Stimulated activated naive CD8-positive, alpha-beta T cell treated with anti-CD3 and anti-CD28 coated beads, Interleukin-15, amount 100 ng/mL, for 72 hours (primary cell): ENCODE measurements at regions not wholly inside any gene's neighbourhood (a gene's known extent, or its start where the extent isn't known, plus 50 kb on each side); places are given as distances from the start of the nearest gene placed in this dataset.
"Not testable (repeated sequence)": the region's sequence is repeated elsewhere in the genome, so short reads cannot be mapped to it uniquely, and the experiment has no call there.

Source experiments
- ATAC-seq: fragments of 150-1000 bp; cut with Tn5 transposase; 2 replicates; pipeline ENCODE4 v1.10.0; 2021; ENCODE audit warnings: mild to moderate bottlenecking, moderate library complexity
- DNase-seq, 2 donors: peaks; one replicate each; pipeline ENCODE4 v3.0.0; 2021 to 2022
- H3K27ac Mint-ChIP-seq, 2 donors: one replicate each; pipeline ENCODE4 v1.8.0; 2022; ENCODE audit warnings: mild to moderate bottlenecking in 2 of 2, mixed read lengths in 2 of 2, moderate library complexity in 2 of 2
- H3K27me3 Mint-ChIP-seq: one replicate; pipeline ENCODE4 v1.8.0; 2022; ENCODE audit warnings: mixed read lengths
- H3K4me1 Mint-ChIP-seq: one replicate; pipeline ENCODE4 v1.8.0; 2022; ENCODE audit warnings: mild to moderate bottlenecking, mixed read lengths
- H3K4me3 Mint-ChIP-seq, 2 donors: one replicate each; pipeline ENCODE4 v1.8.0; 2022; ENCODE audit warnings: mild to moderate bottlenecking in 2 of 2, mixed read lengths in 2 of 2, moderate library complexity in 1 of 2
- H3K9me3 Mint-ChIP-seq, 2 donors: one replicate each; pipeline ENCODE4 v1.8.0; 2022; ENCODE audit warnings: mixed read lengths in 2 of 2

DNA sequence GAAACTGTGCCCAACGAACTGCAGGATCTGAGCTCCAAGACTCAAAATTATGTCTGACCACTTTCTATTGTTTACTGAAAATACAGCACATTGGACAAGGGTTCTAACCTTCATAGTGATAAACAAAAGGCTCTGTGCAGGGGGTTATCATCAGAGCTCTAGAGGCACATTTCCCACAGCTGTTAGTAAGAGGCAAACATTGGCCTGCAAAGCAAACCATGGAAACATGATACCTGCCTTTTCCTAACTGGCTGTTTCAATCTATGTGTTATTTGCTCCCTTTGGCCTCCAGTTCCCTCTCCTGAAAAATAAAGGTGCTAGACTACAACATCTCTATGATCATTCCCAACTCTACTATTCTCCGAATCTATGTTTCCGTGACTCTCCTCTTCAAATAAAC lies 159.7 kb upstream of the ARHGEF26 start:
- DNase-seq = no peak
- Mint-ChIP-seq H3K4me1 (no peaks in the 10 kb centered on the region), H3K4me3 (no peak overlapping the region), H3K9me3 (peaks cover 0 to 3% of the 10 kb centered on the region in 2 donors), H3K27ac (no peak overlapping the region), H3K27me3 (peaks cover under 1% of the 10 kb centered on the region)
- ATAC-seq = no peak

GRCh38 chr3:153963012-153963411 lies 158.2 kb upstream of the ARHGEF26 start:
- ATAC-seq = no peak
- Mint-ChIP-seq H3K9me3 (peaks cover 0 to 12% of the 10 kb centered on the region in 2 donors), H3K4me1 (peaks cover 5% of the 10 kb centered on the region), H3K4me3 (no peak overlapping the region), H3K27ac (no peak overlapping the region), H3K27me3 (peaks cover 10% of the 10 kb centered on the region)
- DNase-seq = no peak

DNA sequence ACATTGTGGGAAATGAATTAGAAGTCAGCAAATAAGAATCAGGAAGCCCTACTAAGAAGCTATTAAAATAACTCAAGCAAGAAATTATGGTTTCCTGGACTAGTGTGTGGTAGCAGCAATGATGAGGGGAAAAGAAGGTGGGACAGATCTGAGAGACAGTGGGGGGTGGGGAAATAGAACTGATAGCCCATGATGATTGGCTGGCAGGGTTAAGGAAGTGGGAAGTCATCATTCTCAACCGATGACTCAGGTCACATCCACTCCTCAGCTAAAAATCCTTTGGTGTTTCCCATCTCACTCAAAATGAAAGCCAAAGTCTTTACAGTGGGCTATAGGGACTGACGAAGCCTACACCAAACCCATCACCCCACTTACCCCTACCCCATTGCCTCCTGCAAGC lies 153.9 kb upstream of the ARHGEF26 start:
- H3K27ac Mint-ChIP-seq = no peak overlapping the region
- DNase-seq (no peak), ATAC-seq (peak; percentile 54)
- H3K4me3 Mint-ChIP-seq = no peak overlapping the region
- peaks cover 23% of the 10 kb centered on the region for H3K27me3 Mint-ChIP-seq
- peaks cover 0 to 17% of the 10 kb centered on the region in 2 donors for H3K9me3 Mint-ChIP-seq
- peaks cover 5% of the 10 kb centered on the region for H3K4me1 Mint-ChIP-seq

DNA sequence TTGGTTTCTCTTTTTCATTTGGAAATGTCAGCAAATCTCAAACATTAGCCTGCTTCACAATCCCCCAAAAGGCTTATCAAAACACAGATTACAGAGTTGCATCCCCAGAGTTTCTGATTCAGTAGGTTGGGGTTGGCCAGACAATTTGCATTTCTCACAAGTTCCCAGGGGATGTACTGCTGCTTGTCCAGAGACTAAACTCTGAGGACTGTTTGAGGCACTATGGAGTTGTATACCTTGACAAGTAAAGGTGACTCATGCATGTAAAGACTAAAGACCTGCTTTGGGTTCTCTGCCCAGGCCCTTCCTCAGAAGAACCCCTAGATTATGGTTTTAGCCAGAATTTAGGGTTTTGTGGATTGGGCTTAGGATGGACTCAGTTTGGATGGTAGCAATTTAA lies 151.1 kb upstream of the ARHGEF26 start:
- Mint-ChIP-seq H3K9me3 (peaks cover 0 to 17% of the 10 kb centered on the region in 2 donors), H3K27ac (no peak overlapping the region), H3K4me1 (peaks cover 5% of the 10 kb centered on the region), H3K4me3 (no peak overlapping the region), H3K27me3 (peaks cover 23% of the 10 kb centered on the region)
- DNase-seq = no peak
- no peak for ATAC-seq

DNA sequence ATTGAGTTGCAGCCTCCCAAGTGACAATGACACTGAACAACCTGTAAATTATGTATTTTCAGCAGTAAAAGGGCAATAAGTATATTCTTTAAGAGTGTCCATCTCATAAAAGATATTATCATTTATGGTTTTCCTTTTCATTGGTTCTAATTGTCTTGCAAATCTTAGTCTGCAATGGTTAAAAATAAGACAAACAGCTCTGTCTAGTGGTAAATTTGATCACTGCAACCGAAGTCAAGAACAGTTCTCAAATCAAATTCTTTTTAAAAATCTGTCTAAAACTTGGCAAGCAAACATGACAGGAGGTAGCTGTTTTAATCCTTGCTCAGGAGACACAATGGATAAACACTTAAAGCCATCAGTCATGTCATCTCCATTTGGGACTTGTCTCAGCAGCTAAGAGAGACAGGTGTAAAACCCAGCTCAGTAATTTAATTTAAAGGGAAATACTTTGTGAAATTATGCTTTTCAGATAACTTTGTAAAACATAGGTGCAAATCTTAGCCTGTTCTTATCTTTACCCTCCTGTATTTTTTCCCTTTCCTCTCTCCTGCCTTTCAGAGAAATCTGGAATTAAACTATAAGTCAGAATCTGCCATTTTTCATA lies 150.3 kb upstream of the ARHGEF26 start:
- Mint-ChIP-seq H3K27me3 (peaks cover 23% of the 10 kb centered on the region), H3K4me1 (peaks cover 5% of the 10 kb centered on the region)

GRCh38 chr3:153972862-153973261 lies 148.3 kb upstream of the ARHGEF26 start:
- no peaks in the 10 kb centered on the region for H3K4me1 Mint-ChIP-seq
- H3K27me3 Mint-ChIP-seq = peaks cover 14% of the 10 kb centered on the region
- no peak for ATAC-seq
- DNase-seq = no peak
- no peak overlapping the region for H3K4me3 Mint-ChIP-seq
- H3K9me3 Mint-ChIP-seq = peaks cover 0 to 7% of the 10 kb centered on the region in 2 donors
- no peak overlapping the region for H3K27ac Mint-ChIP-seq

More for the DNA sequence above, 150.3 kb upstream of the ARHGEF26 start:
- Mint-ChIP-seq H3K27ac (peak overlapping the region in 1 of 2 donors; percentile 16), H3K4me3 (no peak overlapping the region), H3K9me3 (peaks cover 0 to 17% of the 10 kb centered on the region in 2 donors)
- no peak for DNase-seq
- no peak for ATAC-seq

DNA sequence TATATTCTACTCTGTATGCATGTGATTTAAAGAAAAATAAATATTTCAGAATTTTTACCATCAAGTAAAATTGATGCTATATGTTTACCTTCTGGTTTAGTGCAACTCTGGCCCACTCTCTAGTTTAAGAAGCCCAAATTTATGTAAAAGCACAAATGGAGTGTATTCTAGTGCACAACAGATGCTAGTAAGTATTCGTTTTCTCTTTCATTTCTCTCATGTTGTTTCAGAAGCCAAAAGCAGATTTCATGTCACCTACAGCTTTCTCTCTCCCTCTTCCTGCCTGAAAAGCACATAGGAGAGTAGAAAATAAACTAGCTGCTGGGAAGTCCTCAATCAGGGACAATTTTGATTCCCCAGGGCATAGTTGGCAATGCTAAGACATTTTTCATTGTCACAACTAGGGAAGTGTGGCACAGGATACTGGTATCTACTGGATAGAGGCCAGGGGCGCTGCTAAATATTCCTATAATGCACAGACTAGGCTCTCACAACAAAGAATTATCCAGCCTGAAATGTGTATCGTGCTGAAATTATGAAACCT lies 147.4 kb upstream of the ARHGEF26 start:
- ATAC-seq = no peak
- Mint-ChIP-seq H3K27me3 (peaks cover 5% of the 10 kb centered on the region), H3K4me3 (no peak overlapping the region), H3K9me3 (no peaks in the 10 kb centered on the region), H3K4me1 (no peaks in the 10 kb centered on the region), H3K27ac (no peak overlapping the region)
- no peak for DNase-seq

DNA sequence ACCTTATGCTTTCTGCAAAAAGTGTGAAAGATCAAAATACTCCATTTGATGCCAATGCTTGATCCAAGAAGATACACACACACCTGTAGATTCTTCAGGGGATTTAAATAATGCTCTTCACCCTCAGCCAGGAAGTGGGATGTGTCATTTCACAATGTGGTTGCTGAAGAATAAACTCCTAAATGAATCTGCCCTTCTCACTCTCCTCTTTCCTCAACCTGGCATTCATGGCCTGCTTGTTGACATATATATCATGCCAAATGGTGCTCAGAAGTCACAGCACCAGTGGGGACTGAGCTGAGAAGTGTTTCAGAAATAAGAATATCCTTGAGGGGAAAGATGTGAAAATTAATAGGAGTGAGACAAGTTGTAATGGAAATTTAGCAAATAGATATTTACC lies 146.6 kb upstream of the ARHGEF26 start:
- Mint-ChIP-seq H3K4me3 (no peak overlapping the region), H3K9me3 (no peaks in the 10 kb centered on the region), H3K4me1 (no peaks in the 10 kb centered on the region), H3K27ac (no peak overlapping the region), H3K27me3 (peaks cover 4% of the 10 kb centered on the region)
- ATAC-seq = no peak
- no peak for DNase-seq

GRCh38 chr3:153976891-153977554 lies 144.2 kb upstream of the ARHGEF26 start:
- ATAC-seq (no peak), DNase-seq (no peak)
- Mint-ChIP-seq H3K4me3 (no peak overlapping the region), H3K9me3 (no peaks in the 10 kb centered on the region), H3K27me3 (peaks cover 17% of the 10 kb centered on the region), H3K27ac (no peak overlapping the region), H3K4me1 (no peaks in the 10 kb centered on the region)

- ATAC-seq (no peak), DNase-seq (no peak)
- H3K4me3 Mint-ChIP-seq = no peak overlapping the region
- peaks cover 17% of the 10 kb centered on the region for H3K27me3 Mint-ChIP-seq
- no peaks in the 10 kb centered on the region for H3K4me1 Mint-ChIP-seq
- no peak overlapping the region for H3K27ac Mint-ChIP-seq
- no peaks in the 10 kb centered on the region for H3K9me3 Mint-ChIP-seq
These were observed 143.2 kb upstream of the ARHGEF26 start for GRCh38 chr3:153978006-153978405.

GRCh38 chr3:153979418-153980251 lies 141.6 kb upstream of the ARHGEF26 start:
- no peak for DNase-seq
- Mint-ChIP-seq H3K27me3 (peaks cover 17% of the 10 kb centered on the region), H3K4me3 (no peak overlapping the region), H3K4me1 (no peaks in the 10 kb centered on the region), H3K9me3 (no peaks in the 10 kb centered on the region), H3K27ac (no peak overlapping the region)
- no peak for ATAC-seq

DNA sequence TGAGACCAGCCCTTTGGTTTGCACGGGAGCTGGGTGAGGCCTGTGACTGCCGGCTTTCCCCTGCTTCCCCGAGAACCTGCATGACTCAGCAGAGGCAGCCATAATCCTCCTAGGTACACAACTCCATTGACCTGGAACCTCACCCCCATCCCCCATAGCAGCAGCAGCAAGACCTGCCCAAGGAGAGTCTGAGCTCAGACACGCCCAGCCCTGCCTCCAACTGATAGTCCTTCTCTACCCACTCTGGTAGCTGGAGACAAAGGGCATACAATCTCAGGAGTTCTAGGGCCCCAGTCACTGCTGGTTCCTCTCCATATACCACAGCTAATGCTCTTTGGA lies 141.0 kb upstream of the ARHGEF26 start:
- H3K27me3 Mint-ChIP-seq = peaks cover 17% of the 10 kb centered on the region
- DNase-seq = no peak
- H3K4me3 Mint-ChIP-seq = no peak overlapping the region
- ATAC-seq = peak; percentile 23
- H3K4me1 Mint-ChIP-seq = no peaks in the 10 kb centered on the region
- H3K9me3 Mint-ChIP-seq = no peaks in the 10 kb centered on the region
- H3K27ac Mint-ChIP-seq = peak overlapping the region in 1 of 2 donors; percentile 75

DNA sequence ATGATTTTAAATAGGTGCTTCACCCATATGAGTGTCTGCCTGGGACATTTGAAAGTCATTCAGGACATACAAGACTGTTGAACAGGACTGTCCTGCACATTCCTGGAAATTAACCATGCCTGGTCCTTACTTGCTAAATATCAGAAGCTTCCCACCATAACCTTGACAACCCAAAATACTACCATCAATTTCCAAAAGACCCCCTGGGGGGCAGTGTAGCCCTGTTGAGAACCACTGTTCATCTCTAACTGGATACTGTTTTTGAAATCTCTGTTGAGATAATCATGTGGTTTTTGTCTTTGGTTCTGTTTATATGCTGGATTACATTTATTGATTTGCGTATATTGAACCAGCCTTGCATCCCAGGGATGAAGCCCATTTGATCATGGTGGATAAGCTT lies 123.8 kb upstream of the ARHGEF26 start:
- H3K27me3 Mint-ChIP-seq = peaks cover 12% of the 10 kb centered on the region
- ATAC-seq, DNase-seq, H3K4me3 Mint-ChIP-seq, H3K9me3 Mint-ChIP-seq, H3K27ac Mint-ChIP-seq, H3K4me1 Mint-ChIP-seq: not testable (repeated sequence)

GRCh38 chr3:154003649-154004048 lies 117.5 kb upstream of the ARHGEF26 start:
- ATAC-seq (no peak), DNase-seq (no peak)
- Mint-ChIP-seq H3K27ac (no peak overlapping the region), H3K9me3 (no peaks in the 10 kb centered on the region), H3K4me3 (no peak overlapping the region), H3K27me3 (peaks cover 19% of the 10 kb centered on the region), H3K4me1 (no peaks in the 10 kb centered on the region)

DNA sequence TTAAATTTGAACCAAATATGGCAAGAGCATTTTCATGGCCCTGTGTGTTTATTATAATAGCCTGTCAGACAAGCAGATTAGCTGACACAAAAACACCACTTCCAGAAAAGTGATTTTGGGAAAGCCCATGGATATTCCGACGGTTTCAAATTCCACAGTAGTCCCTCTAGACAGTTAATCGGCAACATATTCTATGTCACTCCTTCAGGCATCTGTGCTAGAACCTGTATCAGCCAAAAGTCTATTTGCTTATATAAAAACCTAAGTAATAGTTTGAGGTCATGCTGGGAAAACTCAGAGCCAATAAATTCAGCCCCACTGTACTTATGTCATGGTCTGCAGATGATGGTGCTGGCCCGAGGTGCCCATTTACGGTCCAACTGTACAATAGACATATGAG lies 110.2 kb upstream of the ARHGEF26 start:
- ATAC-seq (no peak), DNase-seq (no peak)
- peaks cover 6% of the 10 kb centered on the region for H3K27me3 Mint-ChIP-seq
- no peaks in the 10 kb centered on the region for H3K4me1 Mint-ChIP-seq
- no peaks in the 10 kb centered on the region for H3K9me3 Mint-ChIP-seq
- no peak overlapping the region for H3K27ac Mint-ChIP-seq
- no peak overlapping the region for H3K4me3 Mint-ChIP-seq

DNA sequence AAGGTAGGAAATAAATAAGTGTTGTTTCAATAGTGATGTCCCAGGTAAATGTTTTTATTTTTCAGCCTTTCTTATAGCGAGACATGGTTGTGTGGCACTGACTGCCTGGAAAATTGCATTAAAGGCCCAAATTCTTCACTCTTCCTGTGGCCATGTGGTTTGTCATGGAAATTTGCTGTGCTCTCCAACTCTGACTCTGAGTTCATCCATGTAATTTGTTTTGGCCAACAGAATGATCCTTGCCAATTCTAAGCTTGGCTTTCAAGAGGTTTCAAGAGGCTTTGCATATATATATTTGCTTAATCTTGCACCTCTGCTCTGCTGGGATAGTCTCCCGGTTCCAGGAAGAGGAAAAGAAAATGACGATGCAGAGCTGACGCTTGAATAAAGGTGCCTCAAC lies 107.5 kb upstream of the ARHGEF26 start:
- ATAC-seq = no peak
- DNase-seq = no peak
- Mint-ChIP-seq H3K27me3 (no peaks in the 10 kb centered on the region), H3K4me3 (no peak overlapping the region), H3K9me3 (no peaks in the 10 kb centered on the region), H3K4me1 (no peaks in the 10 kb centered on the region), H3K27ac (no peak overlapping the region)
